AG09319 (cell line): ENCODE measurements at regions not wholly inside any gene's neighbourhood (a gene's known extent, or its start where the extent isn't known, plus 50 kb on each side); places are given as distances from the start of the nearest gene placed in this dataset.

Source experiments
- DNase-seq: peaks from one replicate; pipeline ENCODE4 v3.0.0-alpha.2; 2010; ENCODE audit warnings: low read depth; ENCODE audit errors: extremely low read depth
- CTCF ChIP-seq: IDR thresholded peaks from 2 replicates; pipeline ENCODE4 v1.5.1; 2011; ENCODE audit warnings: low read depth, mild to moderate bottlenecking, inconsistent platforms, low read length, moderate library complexity

GRCh38 chr6:9178071-9178470 lies 742.7 kb upstream of the SLC35B3 start:
- DNase-seq, result no peak
- no peak for TF ChIP-seq CTCF

- TF ChIP-seq CTCF, result no peak
- DNase-seq, result no peak
Observed at GRCh38 chr6:9173229-9173628, 737.9 kb upstream of the SLC35B3 start.

GRCh38 chr6:9172096-9172495 lies 736.8 kb upstream of the SLC35B3 start:
- DNase-seq, result no peak
- no peak for TF ChIP-seq CTCF

GRCh38 chr6:9168669-9169068 lies 733.3 kb upstream of the SLC35B3 start:
- DNase-seq, result no peak

GRCh38 chr6:9161731-9162130 lies 726.4 kb upstream of the SLC35B3 start:
- DNase-seq, result no peak

More at GRCh38 chr6:9168669-9169068, 733.3 kb upstream of the SLC35B3 start:
- TF ChIP-seq CTCF, result no peak

GRCh38 chr6:9159051-9159450 lies 723.7 kb upstream of the SLC35B3 start:
- TF ChIP-seq CTCF, result no peak
- no peak for DNase-seq

More at GRCh38 chr6:9161731-9162130, 726.4 kb upstream of the SLC35B3 start:
- no peak for TF ChIP-seq CTCF

- DNase-seq, result no peak
- no peak for TF ChIP-seq CTCF
Observed at GRCh38 chr6:9155836-9156235, 720.5 kb upstream of the SLC35B3 start.
